ENCODE measurements at regions not wholly inside any gene's neighbourhood (a gene's known extent, or its start where the extent isn't known, plus 50 kb on each side); places are given as distances from the start of the nearest gene placed in this dataset.
"Not testable (repeated sequence)": the region's sequence is repeated elsewhere in the genome, so short reads cannot be mapped to it uniquely, and the experiment has no call there.

- no peak for DNase-seq
Observed at GRCh38 chr1:4460052-4460451, 194.4 kb upstream of the AJAP1 start.

DNA sequence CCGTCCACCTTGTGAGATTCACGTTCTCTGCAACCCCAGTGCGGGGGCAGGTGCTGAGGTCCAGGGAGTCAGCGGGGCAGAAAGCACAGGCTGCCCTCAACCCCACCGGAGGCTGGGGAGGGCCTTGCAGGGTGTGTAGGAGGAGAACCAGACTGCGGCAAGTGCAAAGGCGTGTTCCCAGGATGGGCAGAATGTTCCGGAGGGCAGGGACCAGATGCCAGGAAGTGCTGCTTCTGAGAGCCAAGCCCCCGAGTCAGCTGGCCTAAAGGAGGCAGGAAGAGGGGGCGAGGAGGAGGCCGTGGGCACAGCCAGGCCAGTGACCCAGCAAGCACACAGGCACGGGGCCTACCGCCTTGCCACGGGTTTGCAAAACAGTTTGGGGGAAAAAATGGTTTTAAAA lies 193.8 kb upstream of the AJAP1 start:
- DNase-seq = no peak

DNA sequence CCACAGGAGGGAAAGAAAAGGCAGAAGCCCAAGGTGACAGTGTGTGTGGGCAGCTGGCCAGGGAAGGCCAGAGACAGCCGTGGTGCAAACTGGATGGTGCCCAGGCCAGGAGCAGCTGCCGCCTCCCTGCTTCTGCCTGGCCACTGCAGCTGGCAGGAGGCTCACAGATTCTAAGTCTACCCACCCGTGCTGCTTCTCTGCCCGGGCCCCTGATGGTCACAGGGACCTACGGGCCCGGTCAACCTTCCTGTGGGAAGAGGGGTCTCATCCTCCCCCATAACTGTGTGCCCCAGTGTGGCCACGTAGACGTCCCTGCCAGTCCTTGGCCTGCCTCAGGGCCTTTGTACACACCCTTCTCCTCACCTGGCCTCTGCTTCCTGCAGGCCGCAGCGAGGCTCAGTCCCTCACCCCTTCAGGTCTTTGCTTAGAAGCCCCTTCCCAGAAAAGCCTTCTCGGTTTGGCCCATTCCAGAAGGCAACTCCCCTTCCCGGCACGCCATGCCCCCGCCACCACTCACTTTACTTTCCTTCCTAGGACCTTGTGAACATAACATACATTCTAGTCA lies 192.6 kb upstream of the AJAP1 start:
- no peak for DNase-seq

- DNase-seq = no peak
Observed at GRCh38 chr1:4462831-4463484, 191.5 kb upstream of the AJAP1 start.

DNA sequence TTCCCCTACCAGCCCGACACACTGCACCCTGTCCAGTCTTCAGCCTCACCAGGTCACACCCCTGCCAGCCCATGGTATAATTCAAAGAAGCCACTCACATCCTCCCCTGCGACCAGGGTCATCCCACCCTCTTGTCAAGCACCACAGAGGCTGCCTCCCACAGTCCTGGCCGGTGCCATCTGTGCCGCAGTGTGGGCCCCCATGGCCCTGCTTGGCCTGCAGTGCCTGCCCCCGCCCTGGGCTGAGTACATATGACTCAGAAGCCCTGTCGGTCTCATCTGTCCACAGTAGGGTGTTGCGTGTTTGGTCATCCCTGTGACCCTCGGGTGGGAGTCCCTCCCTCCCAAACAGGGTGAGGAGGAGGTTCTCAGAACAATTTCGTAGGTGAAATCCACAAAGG lies 190.8 kb upstream of the AJAP1 start:
- no peak for DNase-seq

DNA sequence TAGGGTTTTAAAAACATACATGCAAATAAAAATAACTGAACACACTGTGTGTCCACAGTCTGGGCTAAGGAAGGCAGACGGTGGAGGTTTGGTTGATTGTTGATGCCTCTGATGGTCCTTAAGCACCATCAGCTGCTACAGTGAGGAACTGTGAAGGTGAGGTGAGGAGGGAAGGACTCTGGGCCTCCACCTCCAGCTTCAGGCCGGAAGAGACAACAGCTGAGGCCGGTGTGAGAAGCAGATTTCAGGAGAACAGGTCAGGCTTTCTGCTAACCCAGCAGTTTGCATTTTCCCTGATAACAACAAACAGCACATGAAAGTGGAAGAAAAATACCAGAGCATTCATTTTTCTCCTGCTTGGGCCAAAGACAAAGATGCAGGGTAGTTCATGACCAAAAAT lies 189.9 kb upstream of the AJAP1 start:
- DNase-seq = no peak

DNA sequence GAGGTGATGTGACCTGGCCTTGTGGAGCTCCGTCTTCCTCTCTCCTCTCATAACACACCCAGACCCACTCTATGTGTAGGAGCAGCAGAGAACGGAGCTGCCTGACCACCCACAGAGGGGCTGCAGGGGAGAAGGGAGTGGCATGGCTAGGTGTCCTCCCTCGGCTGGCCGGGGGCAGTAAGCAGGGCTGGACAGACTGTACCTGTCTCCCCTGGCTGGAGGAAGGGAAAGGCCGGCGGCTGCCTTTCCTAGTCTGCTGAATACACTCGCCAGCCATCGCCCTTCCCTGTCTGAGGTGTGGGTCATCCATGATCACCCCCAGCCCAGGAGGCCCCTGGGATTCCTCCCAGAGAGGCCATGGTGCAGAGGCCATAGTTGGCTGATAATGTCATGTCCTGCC lies 187.2 kb upstream of the AJAP1 start:
- DNase-seq = no peak

DNA sequence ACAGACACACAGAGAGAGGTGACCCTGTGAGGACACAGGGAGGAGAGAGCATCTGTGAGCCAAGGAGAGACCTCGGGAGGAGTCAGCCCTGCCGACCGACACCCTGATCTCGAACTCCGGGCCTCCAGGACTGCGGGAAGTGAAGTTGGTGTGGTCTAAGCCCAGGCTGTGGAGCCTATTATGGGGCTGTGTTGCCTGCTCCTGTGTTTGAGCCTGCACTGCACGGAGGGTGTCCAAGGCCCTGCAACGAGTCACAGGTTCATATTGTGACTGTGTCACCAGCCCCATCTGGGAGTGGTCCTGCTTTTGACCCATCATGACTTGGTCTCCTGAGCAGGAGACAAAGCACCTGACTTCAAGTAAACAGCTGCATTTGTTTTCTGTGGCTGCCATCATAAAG lies 186.0 kb upstream of the AJAP1 start:
- DNase-seq = no peak

DNA sequence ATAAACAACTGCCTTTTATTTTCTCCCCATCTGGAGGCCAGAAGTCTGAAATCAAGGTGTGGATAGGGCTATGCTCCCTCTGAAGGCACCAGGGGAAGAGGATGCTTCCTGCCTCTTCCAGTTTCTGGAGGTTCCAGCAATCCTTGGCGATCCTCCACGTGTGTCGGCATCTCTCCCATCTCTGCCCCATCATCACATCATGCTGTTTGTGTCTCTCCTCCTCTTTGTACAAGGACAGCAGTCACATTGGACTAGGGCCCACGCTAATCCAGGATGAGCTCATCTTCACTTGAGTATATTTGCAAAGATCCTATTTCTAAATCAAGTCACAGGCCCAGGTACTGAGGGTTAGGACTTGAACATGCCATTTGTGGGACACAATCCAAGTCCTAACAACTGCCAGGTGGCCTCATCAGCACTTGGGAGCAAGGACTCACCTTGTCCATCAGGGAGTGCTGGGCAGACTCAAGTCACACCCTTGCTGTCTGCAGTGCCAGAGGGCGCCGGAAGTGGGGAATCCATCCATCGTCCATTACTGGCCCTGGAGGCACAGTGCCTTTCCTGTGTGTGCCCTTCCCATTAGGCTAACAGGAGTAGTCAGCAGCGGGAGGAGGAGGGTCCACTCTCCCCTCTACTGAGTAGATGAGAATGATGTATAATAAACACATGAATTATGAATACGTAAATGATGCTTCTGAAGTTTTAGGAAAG lies 185.4 kb upstream of the AJAP1 start:
- DNase-seq = no peak

GRCh38 chr1:4476394-4476793 lies 178.0 kb upstream of the AJAP1 start:
- no peak for DNase-seq

- DNase-seq = no peak
Observed at GRCh38 chr1:4481451-4481850, 173.0 kb upstream of the AJAP1 start.

DNA sequence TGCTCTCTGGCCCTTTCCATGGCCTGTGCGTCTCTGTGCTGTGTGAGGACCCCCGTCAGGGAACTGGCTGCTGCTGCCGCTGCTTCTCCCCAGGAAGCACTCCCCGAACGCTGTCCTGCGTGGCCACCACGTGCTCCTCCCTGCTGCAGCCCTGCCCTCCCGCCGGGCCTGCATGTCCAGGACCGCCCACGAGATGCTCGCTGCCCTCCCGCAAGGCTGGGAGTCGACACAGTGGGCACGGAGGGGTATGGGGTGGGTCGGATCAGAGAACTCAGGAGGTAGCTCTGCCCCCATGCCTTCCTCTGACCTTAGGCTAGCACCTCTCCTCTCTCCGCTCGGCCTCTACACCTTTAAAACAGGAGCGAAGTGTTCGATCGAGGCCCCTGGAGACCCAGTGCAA lies 171.9 kb upstream of the AJAP1 start:
- no peak for DNase-seq

DNA sequence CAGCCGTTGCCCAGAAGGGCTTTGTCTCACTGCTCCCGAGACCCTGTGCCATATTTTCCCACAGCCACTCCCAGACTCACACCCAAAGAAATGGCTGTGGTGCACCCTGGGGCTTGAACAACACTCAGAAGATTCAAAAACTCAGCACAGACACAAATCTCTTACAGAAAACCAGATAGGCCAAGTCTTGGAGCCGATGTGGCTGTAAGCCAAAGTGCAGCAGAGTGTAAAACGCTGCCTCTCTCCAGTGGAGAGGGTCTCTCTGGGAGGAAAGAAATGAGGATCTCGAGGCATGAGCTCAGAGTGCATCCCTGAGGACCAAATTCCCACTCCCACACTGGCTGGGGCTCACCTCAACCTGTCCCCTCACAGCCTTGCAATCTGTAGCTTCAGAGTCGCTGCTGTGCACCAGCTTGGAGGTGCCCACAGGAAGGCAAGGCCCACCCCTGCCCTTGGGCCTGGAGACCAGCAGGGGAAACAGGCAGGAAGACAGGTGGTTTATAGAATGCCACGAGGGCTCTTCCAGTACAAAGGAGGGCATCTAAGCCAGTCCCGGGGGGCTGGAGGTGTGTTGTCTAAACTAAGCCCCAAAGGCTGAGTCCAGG lies 171.3 kb upstream of the AJAP1 start:
- no peak for DNase-seq

DNA sequence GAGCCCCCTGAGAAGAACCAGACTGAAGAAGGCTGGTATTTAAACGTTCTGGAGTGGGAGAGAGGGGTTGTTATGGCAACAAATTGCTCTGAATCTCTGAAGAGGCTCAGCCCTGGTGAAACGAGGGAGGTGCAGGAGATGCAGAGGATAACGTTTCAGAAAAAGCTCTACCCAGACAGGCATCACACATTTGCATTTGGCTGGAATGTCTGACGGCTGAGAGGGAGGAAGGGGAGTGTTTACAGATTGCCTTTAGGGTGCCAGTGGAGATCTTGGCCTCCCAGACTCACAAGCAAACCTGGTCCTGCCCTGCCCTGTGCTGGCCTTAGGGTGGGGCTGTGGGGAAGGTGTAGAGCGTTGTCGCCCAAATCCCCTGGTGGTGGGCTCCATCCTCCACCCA lies 169.0 kb upstream of the AJAP1 start:
- no peak for DNase-seq

- DNase-seq = no peak
Observed at GRCh38 chr1:4485878-4486277, 168.5 kb upstream of the AJAP1 start.

GRCh38 chr1:4486408-4487120 lies 167.8 kb upstream of the AJAP1 start:
- no peak for DNase-seq

GRCh38 chr1:4488018-4488417 lies 166.4 kb upstream of the AJAP1 start:
- no peak for DNase-seq

DNA sequence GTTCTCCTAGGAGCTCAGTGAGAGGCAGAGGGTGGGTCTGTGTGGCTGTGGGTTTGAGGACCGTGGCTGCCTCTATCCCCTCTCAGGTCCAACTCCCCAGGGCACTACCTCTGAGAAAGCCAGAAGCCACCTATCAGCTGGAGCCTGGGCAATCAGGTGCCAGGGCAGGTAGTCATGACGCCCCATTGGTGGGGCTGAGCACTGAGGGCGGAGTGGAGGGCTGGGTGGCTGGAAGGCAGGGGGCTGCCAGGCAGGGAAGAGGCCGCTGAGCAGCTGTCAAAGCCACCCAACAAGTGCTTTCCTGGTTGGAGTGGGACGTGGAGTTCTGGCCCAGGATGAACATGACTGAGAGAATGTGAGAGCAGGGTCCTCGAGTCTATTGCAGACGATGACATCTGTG lies 164.9 kb upstream of the AJAP1 start:
- DNase-seq = no peak

DNA sequence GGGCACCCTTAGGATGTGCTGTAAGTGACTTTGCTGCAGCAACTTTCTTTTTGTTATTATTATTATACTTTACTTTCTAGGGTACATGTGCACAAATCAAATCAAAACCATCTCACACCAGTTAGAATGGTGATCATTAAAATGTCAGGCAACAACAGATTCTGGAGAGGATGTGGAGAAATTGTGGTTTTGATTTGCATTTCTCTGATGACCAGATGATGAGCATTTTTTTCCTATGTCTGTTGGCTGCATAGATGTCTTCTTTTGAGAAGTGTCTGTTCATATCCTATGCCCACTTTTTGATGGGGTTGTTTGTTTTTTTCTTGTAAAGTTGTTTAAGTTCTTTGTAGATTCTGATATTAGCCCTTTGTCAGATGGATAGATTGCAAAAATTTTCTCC lies 164.4 kb upstream of the AJAP1 start:
- DNase-seq = not testable (repeated sequence)

- DNase-seq = no peak
Observed at GRCh38 chr1:4494027-4494426, 160.4 kb upstream of the AJAP1 start.

GRCh38 chr1:4494558-4494957 lies 159.9 kb upstream of the AJAP1 start:
- DNase-seq = no peak

DNA sequence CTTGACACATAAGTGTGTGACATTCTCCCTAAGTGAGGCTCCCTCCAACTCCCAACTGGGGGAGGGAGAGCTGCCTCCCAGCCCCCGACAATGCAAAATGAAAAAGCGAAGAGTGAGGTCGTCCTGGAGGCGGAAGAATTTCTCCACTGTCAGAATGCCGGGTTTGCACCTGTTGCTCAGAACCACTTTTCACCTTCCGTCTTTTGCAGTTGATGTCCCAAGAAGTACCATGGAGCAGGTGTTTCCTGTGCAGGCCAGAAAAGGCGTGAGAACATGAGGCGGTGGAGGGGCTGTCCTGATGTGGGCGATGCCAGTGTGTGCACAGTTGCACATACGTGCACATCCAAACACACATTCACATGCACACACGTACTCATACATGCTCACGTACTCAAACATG lies 158.6 kb upstream of the AJAP1 start:
- no peak for DNase-seq

DNA sequence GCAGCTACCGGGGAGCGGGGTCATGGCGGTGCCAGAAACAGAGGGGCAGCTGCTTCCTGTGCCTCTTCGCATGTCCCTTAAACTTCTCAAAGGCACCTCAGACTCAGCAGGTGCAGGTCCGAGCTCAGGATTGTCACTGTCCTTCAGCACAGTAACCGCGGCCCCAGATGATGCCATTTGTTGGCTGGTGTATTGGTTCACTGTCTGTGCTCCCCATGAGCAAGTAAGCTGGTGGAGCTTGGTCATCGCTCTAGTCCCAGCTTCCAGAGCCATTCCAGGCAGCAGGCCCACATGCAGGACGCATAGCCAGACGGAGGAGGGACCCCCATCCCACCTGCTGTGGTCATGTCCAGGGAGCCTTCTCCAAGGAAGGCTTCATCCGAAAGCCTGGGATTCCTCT lies 154.0 kb upstream of the AJAP1 start:
- no peak for DNase-seq

DNA sequence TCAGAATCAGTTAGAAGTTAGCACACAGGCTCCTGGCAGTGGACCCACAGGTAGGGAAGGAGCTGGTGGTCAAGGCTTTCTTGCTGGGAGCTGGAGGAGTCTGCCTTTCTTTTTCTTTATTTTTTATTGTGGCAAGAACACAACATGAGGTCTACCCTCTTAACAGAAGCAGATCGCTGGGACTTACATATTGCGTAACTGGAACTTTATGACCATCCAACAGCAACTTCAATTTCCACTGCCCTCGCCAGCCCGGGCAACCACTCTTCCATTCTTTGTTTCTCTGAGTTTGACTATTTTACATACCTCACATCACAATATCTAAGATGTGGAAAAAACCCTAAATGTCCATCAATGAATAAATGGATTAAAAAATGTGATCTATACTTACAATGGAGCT lies 147.8 kb upstream of the AJAP1 start:
- DNase-seq = no peak
